Esophagus squamous epithelium (tissue), 5 donors: ENCODE measurements at regions not wholly inside any gene's neighbourhood (a gene's known extent, or its start where the extent isn't known, plus 50 kb on each side); places are given as distances from the start of the nearest gene placed in this dataset.
"Not testable (repeated sequence)": the region's sequence is repeated elsewhere in the genome, so short reads cannot be mapped to it uniquely, and the experiment has no call there.

Source experiments
- DNase-seq: peaks from one replicate; lab custom pipeline; 2025; lab: John Stamatoyannopoulos, UW
- H3K27ac ChIP-seq, 4 donors: fragments of 200-600 bp; sonication (generic); one replicate each; pipeline ENCODE4 v1.5.1; 2016 to 2019; ENCODE audit warnings: mild to moderate bottlenecking in 1 of 4
- H3K27me3 ChIP-seq, 4 donors: fragments of 200-600 bp; sonication (generic); 1 replicate in 3 of 4; 2 replicates in 1 of 4; pipeline versions ENCODE4 v1.5.1 to v1.6.0; 2017 to 2021; ENCODE audit warnings: antibody characterized with exemption in 1 of 4
- H3K36me3 ChIP-seq, 3 donors: fragments of 200-600 bp; sonication (generic); one replicate each; pipeline ENCODE4 v1.5.1; 2016 to 2019
- H3K4me1 ChIP-seq, 3 donors: fragments of 200-600 bp; sonication (generic); one replicate each; pipeline ENCODE4 v1.5.1; 2017 to 2019
- H3K4me3 ChIP-seq, 4 donors: fragments of 200-600 bp; sonication (generic); 1 replicate in 3 of 4; 2 replicates in 1 of 4; pipeline ENCODE4 v1.5.1; 2016 to 2019; ENCODE audit warnings: mild to moderate bottlenecking in 2 of 4, moderate library complexity in 1 of 4
- H3K9me3 ChIP-seq, 3 donors: fragments of 200-600 bp; sonication (generic); one replicate each; pipeline ENCODE4 v1.5.1; 2016 to 2019
- CTCF ChIP-seq, 6 experiments: fragments of 450-650 bp in 4 of 6; fragments of 200-600 bp in 2 of 6; sonication (generic) in 2 of 6; IDR thresholded peaks; one replicate each; pipeline ENCODE4 v1.5.1; 2016 to 2019; ENCODE audit warnings: antibody characterized with exemption in 6 of 6, mild to moderate bottlenecking in 4 of 6, moderate library complexity in 4 of 6
- POLR2A ChIP-seq, 4 donors: fragments of 450-650 bp; IDR thresholded peaks; one replicate each; pipeline ENCODE4 v1.6.1; 2017; ENCODE audit warnings: antibody characterized with exemption in 4 of 4, mild to moderate bottlenecking in 4 of 4, moderate library complexity in 3 of 4
- WGBS, 2 donors: methylation state at CpG; one replicate each; pipeline ENCODE4 v1.1.5; 2018; 5-methylcytosine and 5-hydroxymethylcytosine counted together
- intact Hi-C: fragments of 100-400 bp; cut with DNase I; formaldehyde crosslinking; loops from one replicate; pipeline ENCODE4 v1.15.0; 2022
- donor health status: DM: yes; HTN: yes; CAD: no.

GRCh38 chr14:53715193-53715721 is 241.4 kb downstream of the BMP4 start:
- H3K4me3 ChIP-seq = peak overlapping the region in 3 of 4 donors; percentile 14 to 53 (median 20)
- no peaks in the 10 kb centered on the region for H3K36me3 ChIP-seq
- no peak for DNase-seq
- intact Hi-C loops = no loop called here
- H3K27ac ChIP-seq = peak overlapping the region in 3 of 4 donors; percentile 31 to 71 (median 51)
- WGBS, 2 donors = 16 to 25% methylated on average over 3 of the region's 3 CpGs
- H3K27me3 ChIP-seq = no peaks in the 10 kb centered on the region
- peaks cover 0 to 14% (median 3%) of the 10 kb centered on the region in 3 donors for H3K4me1 ChIP-seq
- TF ChIP-seq CTCF (IDR thresholded peaks at IDR 0.05) (no peak), POLR2A (IDR thresholded peaks at IDR 0.05) (no peak)
- no peaks in the 10 kb centered on the region for H3K9me3 ChIP-seq

GRCh38 chr14:53714495-53715192 is 242.0 kb downstream of the BMP4 start:
- Histone ChIP-seq H3K4me1 (peaks cover 0 to 14% (median 3%) of the 10 kb centered on the region in 3 donors), H3K9me3 (no peaks in the 10 kb centered on the region), H3K27ac (peak overlapping the region in 3 of 4 donors; percentile 31 to 71 (median 51)), H3K4me3 (peak overlapping the region in 3 of 4 donors; percentile 14 to 53 (median 20)), H3K36me3 (no peaks in the 10 kb centered on the region), H3K27me3 (no peaks in the 10 kb centered on the region)
- DNase-seq = no peak
- 24 to 30% methylated on average over 5 of the region's 5 CpGs for WGBS, 2 donors
- no peak for TF ChIP-seq POLR2A (IDR thresholded peaks at IDR 0.05)
- intact Hi-C loops = no loop called here

- H3K36me3 ChIP-seq, DNase-seq, H3K27ac ChIP-seq, intact Hi-C loops, H3K27me3 ChIP-seq, H3K4me3 ChIP-seq, H3K9me3 ChIP-seq: not testable (repeated sequence)
- H3K4me1 ChIP-seq = peaks cover 0 to 14% (median 3%) of the 10 kb centered on the region in 3 donors
- 88 to 96% methylated on average over 3 of the region's 3 CpGs for WGBS, 2 donors
These were observed 243.7 kb downstream of the BMP4 start for GRCh38 chr14:53712901-53713300.

- Histone ChIP-seq H3K27me3 (no peaks in the 10 kb centered on the region), H3K27ac (no peak overlapping the region), H3K36me3 (no peaks in the 10 kb centered on the region), H3K4me1 (peaks cover 0 to 14% (median 3%) of the 10 kb centered on the region in 3 donors), H3K9me3 (no peaks in the 10 kb centered on the region), H3K4me3 (no peak overlapping the region)
- TF ChIP-seq CTCF (IDR thresholded peaks at IDR 0.05) = no peak
- TF ChIP-seq POLR2A (IDR thresholded peaks at IDR 0.05) = no peak
- 60 to 91% methylated on average over 3 to 4 of the region's 4 CpGs for WGBS, 2 donors
- no peak for DNase-seq
- intact Hi-C loops = no loop called here
These were observed 245.4 kb downstream of the BMP4 start for GRCh38 chr14:53711205-53711604.

GRCh38 chr14:53710615-53711014 is 246.0 kb downstream of the BMP4 start:
- Histone ChIP-seq H3K27me3 (no peaks in the 10 kb centered on the region), H3K4me3 (no peak overlapping the region), H3K4me1 (peaks cover 0 to 12% (median 3%) of the 10 kb centered on the region in 3 donors), H3K36me3 (no peaks in the 10 kb centered on the region), H3K9me3 (no peaks in the 10 kb centered on the region), H3K27ac (no peak overlapping the region)
- TF ChIP-seq POLR2A (IDR thresholded peaks at IDR 0.05) = no peak
- no peak for TF ChIP-seq CTCF (IDR thresholded peaks at IDR 0.05)
- intact Hi-C loops = no loop called here
- DNase-seq = no peak
- 66 to 69% methylated on average over 3 of the region's 4 CpGs for WGBS, 2 donors

- H3K9me3 ChIP-seq = no peaks in the 10 kb centered on the region
- H3K27me3 ChIP-seq = no peaks in the 10 kb centered on the region
- no peaks in the 10 kb centered on the region for H3K36me3 ChIP-seq
- no peak overlapping the region for H3K4me3 ChIP-seq
- no peak for DNase-seq
- H3K27ac ChIP-seq = no peak overlapping the region
- no peak for TF ChIP-seq POLR2A (IDR thresholded peaks at IDR 0.05)
- TF ChIP-seq CTCF (IDR thresholded peaks at IDR 0.05) = no peak
- intact Hi-C loops = no loop called here
- 91 to 93% methylated on average over 3 of the region's 3 CpGs for WGBS, 2 donors
- H3K4me1 ChIP-seq = no peaks in the 10 kb centered on the region
These were observed 247.2 kb downstream of the BMP4 start for GRCh38 chr14:53709381-53709780.
